Tibial nerve (tissue), 4 donors: ENCODE measurements at regions not wholly inside any gene's neighbourhood (a gene's known extent, or its start where the extent isn't known, plus 50 kb on each side); places are given as distances from the start of the nearest gene placed in this dataset.

Experiments used
- EP300 ChIP-seq, 2 donors: sonication (generic); formaldehyde crosslinking; IDR thresholded peaks; one replicate each; pipeline ENCODE4 v1.6.1; 2017; ENCODE audit warnings: antibody characterized with exemption in 2 of 2, mild to moderate bottlenecking in 1 of 2
- TF ChIP-seq, protein P1 (sequence below), 5 experiments: fragments of 200-600 bp in 3 of 5; fragments of 450-650 bp in 2 of 5; sonication (generic) in 3 of 5; IDR thresholded peaks; one replicate each; pipeline ENCODE4 v1.5.1; 2016 to 2019; ENCODE audit warnings: antibody characterized with exemption in 5 of 5, mild to moderate bottlenecking in 3 of 5, moderate library complexity in 2 of 5

DNA sequence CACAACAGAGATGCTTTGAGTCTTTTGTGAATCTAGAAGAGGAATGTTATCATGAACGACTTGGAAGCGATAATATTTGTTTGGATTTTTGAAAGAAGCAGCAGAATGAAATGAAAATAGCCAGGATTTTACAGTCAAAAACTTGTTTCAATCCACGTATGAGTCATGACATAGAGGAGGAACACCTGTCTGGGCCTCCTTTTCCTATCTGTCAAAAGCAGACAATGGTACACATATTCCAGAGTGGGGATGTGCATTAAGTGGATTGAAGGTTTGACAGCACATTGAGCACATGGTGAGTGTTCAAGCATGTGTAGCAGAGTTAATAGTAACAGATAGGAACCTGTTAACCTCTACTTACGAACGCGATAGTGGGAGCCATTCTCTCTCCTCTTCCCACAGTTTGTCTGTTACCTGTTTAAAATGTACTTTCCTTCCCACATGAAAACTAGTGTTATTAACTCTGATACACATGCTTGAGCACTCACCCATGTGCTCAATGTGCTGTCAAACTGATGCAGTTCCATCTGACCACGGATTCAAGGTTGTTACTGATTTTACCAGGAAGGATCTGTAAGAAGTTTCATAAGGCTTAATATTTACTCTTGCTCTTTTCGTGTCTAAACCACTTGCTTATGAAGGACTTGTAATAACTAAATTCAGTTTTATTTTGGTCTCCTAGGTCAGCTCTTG is 863.4 kb upstream of the SOX11 start:
- TF ChIP-seq EP300 (IDR thresholded peaks at IDR 0.05) = no peak
- TF ChIP-seq, protein P1, sequence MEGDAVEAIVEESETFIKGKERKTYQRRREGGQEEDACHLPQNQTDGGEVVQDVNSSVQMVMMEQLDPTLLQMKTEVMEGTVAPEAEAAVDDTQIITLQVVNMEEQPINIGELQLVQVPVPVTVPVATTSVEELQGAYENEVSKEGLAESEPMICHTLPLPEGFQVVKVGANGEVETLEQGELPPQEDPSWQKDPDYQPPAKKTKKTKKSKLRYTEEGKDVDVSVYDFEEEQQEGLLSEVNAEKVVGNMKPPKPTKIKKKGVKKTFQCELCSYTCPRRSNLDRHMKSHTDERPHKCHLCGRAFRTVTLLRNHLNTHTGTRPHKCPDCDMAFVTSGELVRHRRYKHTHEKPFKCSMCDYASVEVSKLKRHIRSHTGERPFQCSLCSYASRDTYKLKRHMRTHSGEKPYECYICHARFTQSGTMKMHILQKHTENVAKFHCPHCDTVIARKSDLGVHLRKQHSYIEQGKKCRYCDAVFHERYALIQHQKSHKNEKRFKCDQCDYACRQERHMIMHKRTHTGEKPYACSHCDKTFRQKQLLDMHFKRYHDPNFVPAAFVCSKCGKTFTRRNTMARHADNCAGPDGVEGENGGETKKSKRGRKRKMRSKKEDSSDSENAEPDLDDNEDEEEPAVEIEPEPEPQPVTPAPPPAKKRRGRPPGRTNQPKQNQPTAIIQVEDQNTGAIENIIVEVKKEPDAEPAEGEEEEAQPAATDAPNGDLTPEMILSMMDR (IDR thresholded peaks at IDR 0.05) = no peak
